K562 (cell line): ENCODE measurements at regions not wholly inside any gene's neighbourhood (a gene's known extent, or its start where the extent isn't known, plus 50 kb on each side); places are given as distances from the start of the nearest gene placed in this dataset.

Source experiments
- ARID1B ChIP-seq: fragments of 450-650 bp; IDR thresholded peaks from 2 replicates; pipeline ENCODE4 v1.6.1; 2016; ENCODE audit warnings: antibody characterized with exemption, mild to moderate bottlenecking, inconsistent platforms
- CC2D1A ChIP-seq: fragments of 450-650 bp; IDR thresholded peaks from 2 replicates; pipeline ENCODE4 v1.6.1; 2017; ENCODE audit warnings: mild to moderate bottlenecking
- HINFP ChIP-seq: fragments of 450-650 bp; conservative IDR thresholded peaks from 2 replicates; pipeline ENCODE4 v1.6.1; 2016; ENCODE audit warnings: missing genetic modification characterization, low read depth, mild to moderate bottlenecking, control low read depth, missing compliant biosample characterization
- KHSRP ChIP-seq: fragments of 450-650 bp; IDR thresholded peaks from 2 replicates; pipeline ENCODE4 v1.6.1; 2017
- MEF2D ChIP-seq: conservative IDR thresholded peaks from 2 replicates; pipeline ENCODE4 v1.6.1; 2016; ENCODE audit warnings: low read depth, missing genetic modification characterization, missing compliant biosample characterization
- RUNX1 ChIP-seq: sonication (generic); IDR thresholded peaks from 2 replicates; pipeline ENCODE4 v1.6.1; 2016; ENCODE audit warnings: antibody characterized with exemption, low read depth
- YY1 ChIP-seq, 3 experiments: IDR thresholded peaks; 2 replicates each; pipeline ENCODE4 v1.6.1; 2011; ENCODE audit warnings: low read length in 2 of 3, mild to moderate bottlenecking in 2 of 3, moderate library complexity in 2 of 3, borderline replicate concordance in 1 of 3, control low read depth in 1 of 3, low read depth in 1 of 3; ENCODE audit not compliant: insufficient read depth in 3 of 3, insufficient replicate concordance in 2 of 3, control insufficient read depth in 1 of 3, insufficient read length in 1 of 3; ENCODE audit errors: extremely low read depth in 1 of 3
- ZBTB7A ChIP-seq: IDR thresholded peaks from 2 replicates; pipeline ENCODE4 v1.6.1; 2011; ENCODE audit warnings: low read depth, mild to moderate bottlenecking, low read length, moderate library complexity, borderline replicate concordance; ENCODE audit not compliant: control insufficient read depth
- ZNF41 ChIP-seq: fragments of 250-450 bp; sonication (Bioruptor Pico); conservative IDR thresholded peaks from 2 replicates; pipeline ENCODE4 v1.4.0; 2020; ENCODE audit warnings: mild to moderate bottlenecking
- ZNF518B ChIP-seq: fragments of 250-450 bp; sonication (Bioruptor Pico); IDR thresholded peaks from 2 replicates; pipeline ENCODE4 v1.5.0; 2021; ENCODE audit warnings: mild to moderate bottlenecking, moderate library complexity
- TF ChIP-seq, protein P1 (sequence below): fragments of 250-450 bp; sonication (Bioruptor Pico); IDR thresholded peaks from 2 replicates; pipeline ENCODE4 v1.8.0; 2022; ENCODE audit warnings: inconsistent platforms
- TF ChIP-seq, protein P2 (sequence below): fragments of 450-650 bp; IDR thresholded peaks from 2 replicates; pipeline ENCODE4 v1.6.1; 2017; ENCODE audit warnings: antibody characterized with exemption
- TF ChIP-seq, protein P3 (sequence below): fragments of 250-450 bp; sonication (Bioruptor Pico); IDR thresholded peaks from 2 replicates; pipeline ENCODE4 v1.5.0; 2022; ENCODE audit warnings: mild to moderate bottlenecking

GRCh38 chr2:43084699-43085091 lies 141.7 kb downstream of the ZFP36L2 start (continued):
- TF ChIP-seq, protein P1, sequence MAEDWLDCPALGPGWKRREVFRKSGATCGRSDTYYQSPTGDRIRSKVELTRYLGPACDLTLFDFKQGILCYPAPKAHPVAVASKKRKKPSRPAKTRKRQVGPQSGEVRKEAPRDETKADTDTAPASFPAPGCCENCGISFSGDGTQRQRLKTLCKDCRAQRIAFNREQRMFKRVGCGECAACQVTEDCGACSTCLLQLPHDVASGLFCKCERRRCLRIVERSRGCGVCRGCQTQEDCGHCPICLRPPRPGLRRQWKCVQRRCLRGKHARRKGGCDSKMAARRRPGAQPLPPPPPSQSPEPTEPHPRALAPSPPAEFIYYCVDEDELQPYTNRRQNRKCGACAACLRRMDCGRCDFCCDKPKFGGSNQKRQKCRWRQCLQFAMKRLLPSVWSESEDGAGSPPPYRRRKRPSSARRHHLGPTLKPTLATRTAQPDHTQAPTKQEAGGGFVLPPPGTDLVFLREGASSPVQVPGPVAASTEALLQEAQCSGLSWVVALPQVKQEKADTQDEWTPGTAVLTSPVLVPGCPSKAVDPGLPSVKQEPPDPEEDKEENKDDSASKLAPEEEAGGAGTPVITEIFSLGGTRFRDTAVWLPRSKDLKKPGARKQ (CRISPR knock-in tag) = no peak
- TF ChIP-seq, protein P2, sequence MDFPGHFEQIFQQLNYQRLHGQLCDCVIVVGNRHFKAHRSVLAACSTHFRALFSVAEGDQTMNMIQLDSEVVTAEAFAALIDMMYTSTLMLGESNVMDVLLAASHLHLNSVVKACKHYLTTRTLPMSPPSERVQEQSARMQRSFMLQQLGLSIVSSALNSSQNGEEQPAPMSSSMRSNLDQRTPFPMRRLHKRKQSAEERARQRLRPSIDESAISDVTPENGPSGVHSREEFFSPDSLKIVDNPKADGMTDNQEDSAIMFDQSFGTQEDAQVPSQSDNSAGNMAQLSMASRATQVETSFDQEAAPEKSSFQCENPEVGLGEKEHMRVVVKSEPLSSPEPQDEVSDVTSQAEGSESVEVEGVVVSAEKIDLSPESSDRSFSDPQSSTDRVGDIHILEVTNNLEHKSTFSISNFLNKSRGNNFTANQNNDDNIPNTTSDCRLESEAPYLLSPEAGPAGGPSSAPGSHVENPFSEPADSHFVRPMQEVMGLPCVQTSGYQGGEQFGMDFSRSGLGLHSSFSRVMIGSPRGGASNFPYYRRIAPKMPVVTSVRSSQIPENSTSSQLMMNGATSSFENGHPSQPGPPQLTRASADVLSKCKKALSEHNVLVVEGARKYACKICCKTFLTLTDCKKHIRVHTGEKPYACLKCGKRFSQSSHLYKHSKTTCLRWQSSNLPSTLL = peak; percentile 68; the same call in 1 of the 2 replicates
- TF ChIP-seq ZNF41 (CRISPR knock-in tag) (no peak), RUNX1 (no peak), YY1 (IDR thresholded peaks at IDR 0.05; ENCODE audit: borderline replicate concordance in 1 of 3, control insufficient read depth in 1 of 3, extremely low read depth in 1 of 3, insufficient read depth in 3 of 3, insufficient read length in 1 of 3, insufficient replicate concordance in 2 of 3, low read depth in 1 of 3, low read length in 2 of 3) (no peak), ZBTB7A (no peak), HINFP (tag) (peak; percentile 86), CC2D1A (0 out of 2 replicates have a peak, but pooled peaks have one; percentile 52), MEF2D (tag) (no peak), ARID1B (no peak), KHSRP (no peak), ZNF518B (CRISPR knock-in tag) (no peak)
- TF ChIP-seq, protein P3, sequence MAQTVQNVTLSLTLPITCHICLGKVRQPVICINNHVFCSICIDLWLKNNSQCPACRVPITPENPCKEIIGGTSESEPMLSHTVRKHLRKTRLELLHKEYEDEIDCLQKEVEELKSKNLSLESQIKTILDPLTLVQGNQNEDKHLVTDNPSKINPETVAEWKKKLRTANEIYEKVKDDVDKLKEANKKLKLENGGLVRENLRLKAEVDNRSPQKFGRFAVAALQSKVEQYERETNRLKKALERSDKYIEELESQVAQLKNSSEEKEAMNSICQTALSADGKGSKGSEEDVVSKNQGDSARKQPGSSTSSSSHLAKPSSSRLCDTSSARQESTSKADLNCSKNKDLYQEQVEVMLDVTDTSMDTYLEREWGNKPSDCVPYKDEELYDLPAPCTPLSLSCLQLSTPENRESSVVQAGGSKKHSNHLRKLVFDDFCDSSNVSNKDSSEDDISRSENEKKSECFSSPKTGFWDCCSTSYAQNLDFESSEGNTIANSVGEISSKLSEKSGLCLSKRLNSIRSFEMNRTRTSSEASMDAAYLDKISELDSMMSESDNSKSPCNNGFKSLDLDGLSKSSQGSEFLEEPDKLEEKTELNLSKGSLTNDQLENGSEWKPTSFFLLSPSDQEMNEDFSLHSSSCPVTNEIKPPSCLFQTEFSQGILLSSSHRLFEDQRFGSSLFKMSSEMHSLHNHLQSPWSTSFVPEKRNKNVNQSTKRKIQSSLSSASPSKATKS = no peak
